ENCODE measurements at regions not wholly inside any gene's neighbourhood (a gene's known extent, or its start where the extent isn't known, plus 50 kb on each side); places are given as distances from the start of the nearest gene placed in this dataset.

DNA sequence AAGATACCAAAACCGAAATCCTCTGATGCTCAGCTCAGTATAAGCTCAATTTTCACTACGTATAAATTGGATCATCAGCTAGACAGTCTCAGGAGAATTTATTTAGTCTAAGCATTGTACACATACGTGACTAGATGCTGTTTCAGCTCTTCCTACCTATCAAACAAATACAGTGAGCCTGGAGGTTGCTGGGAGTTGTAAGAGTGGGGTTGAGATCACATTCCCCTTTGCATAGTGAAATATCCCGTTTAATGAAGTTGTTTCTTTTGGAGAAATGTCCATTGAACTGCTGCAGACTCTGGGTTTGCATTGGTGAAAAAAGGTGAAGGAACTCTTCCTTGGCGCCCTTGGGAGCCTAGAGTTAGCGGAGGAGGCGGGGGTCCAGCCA lies 68.9 kb upstream of the GJB6 start:
- TF ChIP-seq GATA2 (IDR thresholded peaks at IDR 0.05; ENCODE audit: low read depth, low read length) (no peak), GATA3 (IDR thresholded peaks at IDR 0.05; ENCODE audit: low read depth, low read length) (no peak)
